ENCODE measurements at regions not wholly inside any gene's neighbourhood (a gene's known extent, or its start where the extent isn't known, plus 50 kb on each side); places are given as distances from the start of the nearest gene placed in this dataset.

DNA sequence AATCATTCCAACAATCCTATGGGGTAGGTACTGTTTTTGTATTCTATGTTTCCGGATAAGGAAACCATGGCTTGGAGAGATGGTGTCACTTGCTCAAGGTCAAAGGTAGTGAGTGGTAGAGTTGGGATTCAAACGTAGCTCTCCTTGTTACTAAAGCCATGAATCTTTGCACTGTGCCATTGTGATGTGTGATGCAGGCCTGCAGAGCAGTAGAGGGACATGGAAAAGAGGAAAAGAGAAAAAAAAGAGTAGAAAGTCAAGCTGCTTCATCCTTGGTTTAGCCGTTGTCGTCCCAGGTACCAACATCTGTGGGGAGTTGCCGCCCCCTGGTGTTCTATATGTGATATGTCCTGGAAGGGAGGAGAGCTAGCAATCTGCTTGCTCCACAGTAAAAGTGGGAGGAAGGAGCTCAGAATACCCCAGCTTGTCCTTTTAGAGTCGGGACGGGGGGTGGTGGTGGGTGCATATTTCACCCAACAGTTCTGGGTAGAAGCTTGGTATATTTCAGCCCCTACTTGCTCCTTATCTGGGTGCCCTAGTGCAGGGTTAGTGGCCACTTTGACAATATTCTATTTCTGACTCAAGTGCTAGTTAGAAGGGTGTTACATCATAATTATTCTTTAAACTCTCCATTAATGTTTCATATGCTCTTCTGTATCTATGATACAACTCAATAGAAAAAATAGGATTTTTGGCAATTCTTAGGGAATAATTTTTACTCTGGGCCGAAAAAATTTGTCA lies 98.4 kb downstream of the EBNA1BP2 start:
- TF ChIP-seq POLR2A (IDR thresholded peaks at IDR 0.05; ENCODE audit: extremely low read depth, insufficient read length) (no peak), MYC (IDR thresholded peaks at IDR 0.05; ENCODE audit: low read depth, low read length) (no peak)
- TF ChIP-seq, protein P1, sequence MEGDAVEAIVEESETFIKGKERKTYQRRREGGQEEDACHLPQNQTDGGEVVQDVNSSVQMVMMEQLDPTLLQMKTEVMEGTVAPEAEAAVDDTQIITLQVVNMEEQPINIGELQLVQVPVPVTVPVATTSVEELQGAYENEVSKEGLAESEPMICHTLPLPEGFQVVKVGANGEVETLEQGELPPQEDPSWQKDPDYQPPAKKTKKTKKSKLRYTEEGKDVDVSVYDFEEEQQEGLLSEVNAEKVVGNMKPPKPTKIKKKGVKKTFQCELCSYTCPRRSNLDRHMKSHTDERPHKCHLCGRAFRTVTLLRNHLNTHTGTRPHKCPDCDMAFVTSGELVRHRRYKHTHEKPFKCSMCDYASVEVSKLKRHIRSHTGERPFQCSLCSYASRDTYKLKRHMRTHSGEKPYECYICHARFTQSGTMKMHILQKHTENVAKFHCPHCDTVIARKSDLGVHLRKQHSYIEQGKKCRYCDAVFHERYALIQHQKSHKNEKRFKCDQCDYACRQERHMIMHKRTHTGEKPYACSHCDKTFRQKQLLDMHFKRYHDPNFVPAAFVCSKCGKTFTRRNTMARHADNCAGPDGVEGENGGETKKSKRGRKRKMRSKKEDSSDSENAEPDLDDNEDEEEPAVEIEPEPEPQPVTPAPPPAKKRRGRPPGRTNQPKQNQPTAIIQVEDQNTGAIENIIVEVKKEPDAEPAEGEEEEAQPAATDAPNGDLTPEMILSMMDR (IDR thresholded peaks at IDR 0.05; ENCODE audit: low read depth, low read length) = peak; percentile 62
- H3K4me3 ChIP-seq (ENCODE audit: low read depth, low read length) = no peak overlapping the region
- DNase-seq (ENCODE audit: low read depth) = peak; percentile 77

- H3K4me3 ChIP-seq (ENCODE audit: low read depth, low read length) = no peak overlapping the region
- no peak for DNase-seq (ENCODE audit: low read depth)
- no peak for TF ChIP-seq MYC (IDR thresholded peaks at IDR 0.05; ENCODE audit: low read depth, low read length)
- TF ChIP-seq, protein P2, sequence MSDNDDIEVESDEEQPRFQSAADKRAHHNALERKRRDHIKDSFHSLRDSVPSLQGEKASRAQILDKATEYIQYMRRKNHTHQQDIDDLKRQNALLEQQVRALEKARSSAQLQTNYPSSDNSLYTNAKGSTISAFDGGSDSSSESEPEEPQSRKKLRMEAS (IDR thresholded peaks at IDR 0.05; ENCODE audit: low read depth, low read length) = no peak
- TF ChIP-seq, protein P1 (IDR thresholded peaks at IDR 0.05; ENCODE audit: low read depth, low read length) = no peak
- TF ChIP-seq POLR2A (IDR thresholded peaks at IDR 0.05; ENCODE audit: extremely low read depth, insufficient read length) = no peak
Observed at GRCh38 chr1:43072314-43072713, 99.8 kb downstream of the EBNA1BP2 start.

- no peak overlapping the region for H3K4me3 ChIP-seq (ENCODE audit: low read depth, low read length)
- TF ChIP-seq, protein P2 (IDR thresholded peaks at IDR 0.05; ENCODE audit: low read depth, low read length) = no peak
- TF ChIP-seq MYC (IDR thresholded peaks at IDR 0.05; ENCODE audit: low read depth, low read length) (no peak), POLR2A (IDR thresholded peaks at IDR 0.05; ENCODE audit: extremely low read depth, insufficient read length) (no peak)
- TF ChIP-seq, protein P1 (IDR thresholded peaks at IDR 0.05; ENCODE audit: low read depth, low read length) = no peak
- no peak for DNase-seq (ENCODE audit: low read depth)
Observed at GRCh38 chr1:43071241-43071640, 100.8 kb downstream of the EBNA1BP2 start.

DNA sequence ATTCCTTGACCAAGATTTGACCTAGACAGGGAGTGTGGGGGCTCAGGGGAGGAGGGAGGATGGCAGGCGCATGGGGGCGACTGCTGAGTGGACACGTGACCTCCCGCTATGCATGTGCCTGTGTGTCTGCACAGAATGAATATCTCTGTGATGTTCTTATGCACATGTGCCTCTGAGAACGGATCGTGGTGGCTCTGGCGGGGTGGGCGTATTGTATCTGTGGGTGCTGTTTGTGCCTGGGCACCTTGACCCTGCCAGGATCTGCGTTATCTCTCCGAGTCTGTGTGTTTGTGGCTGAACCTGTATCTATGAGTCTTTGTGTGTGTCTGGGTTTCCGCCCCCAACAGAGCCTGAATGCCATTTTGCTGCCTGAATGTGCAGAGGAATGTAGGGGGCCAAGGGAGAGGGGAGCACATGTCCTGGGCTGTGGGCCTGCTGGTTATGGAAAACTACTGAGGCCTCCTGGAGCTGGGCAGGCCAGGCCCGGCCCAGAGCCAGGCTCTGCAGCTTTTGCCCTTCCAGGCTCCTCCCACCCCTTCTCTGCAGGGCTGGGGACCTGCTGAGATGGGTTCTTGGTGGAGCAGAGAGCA lies 102.5 kb downstream of the EBNA1BP2 start:
- no peak for DNase-seq (ENCODE audit: low read depth)
- H3K4me3 ChIP-seq (ENCODE audit: low read depth, low read length) = no peak overlapping the region
- TF ChIP-seq, protein P2 (IDR thresholded peaks at IDR 0.05; ENCODE audit: low read depth, low read length) = no peak
- TF ChIP-seq, protein P1 (IDR thresholded peaks at IDR 0.05; ENCODE audit: low read depth, low read length) = no peak
- no peak for TF ChIP-seq MYC (IDR thresholded peaks at IDR 0.05; ENCODE audit: low read depth, low read length)

GRCh38 chr1:43068911-43069310 lies 103.2 kb downstream of the EBNA1BP2 start:
- H3K4me3 ChIP-seq (ENCODE audit: low read depth, low read length) = no peak overlapping the region
- no peak for DNase-seq (ENCODE audit: low read depth)
- TF ChIP-seq, protein P2 (IDR thresholded peaks at IDR 0.05; ENCODE audit: low read depth, low read length) = no peak
- TF ChIP-seq POLR2A (IDR thresholded peaks at IDR 0.05; ENCODE audit: extremely low read depth, insufficient read length) (no peak), MYC (IDR thresholded peaks at IDR 0.05; ENCODE audit: low read depth, low read length) (no peak)
- TF ChIP-seq, protein P1 (IDR thresholded peaks at IDR 0.05; ENCODE audit: low read depth, low read length) = no peak

Data from NB4 (cell line).